ENCODE measurements at regions not wholly inside any gene's neighbourhood (a gene's known extent, or its start where the extent isn't known, plus 50 kb on each side); places are given as distances from the start of the nearest gene placed in this dataset.

- H3K4me1 ChIP-seq (ENCODE audit: insufficient read depth, low read length, severe bottlenecking) = no peaks in the 10 kb centered on the region
- no peaks in the 10 kb centered on the region for H3K9me2 ChIP-seq (ENCODE audit: low read depth, low read length)
- no peaks in the 10 kb centered on the region for H3F3A ChIP-seq (ENCODE audit: insufficient read depth, low read length)
- H3K9ac ChIP-seq (ENCODE audit: low read length) = no peak overlapping the region
- no peaks in the 10 kb centered on the region for H3K36me3 ChIP-seq (ENCODE audit: insufficient read depth, low read length)
- no peaks in the 10 kb centered on the region for H3K27me3 ChIP-seq (ENCODE audit: insufficient read depth, low read length)
- no peak overlapping the region for H2AFZ ChIP-seq (ENCODE audit: low read length)
- no peak overlapping the region for H3K4me3 ChIP-seq (ENCODE audit: low read depth, low read length, poor library complexity, severe bottlenecking)
- no peaks in the 10 kb centered on the region for H3K79me2 ChIP-seq (ENCODE audit: insufficient read depth, low read length)
- no peak overlapping the region for H3K4me2 ChIP-seq (ENCODE audit: low read length)
- no peak overlapping the region for H3K27ac ChIP-seq (ENCODE audit: low read depth, low read length, poor library complexity, severe bottlenecking)
- no peaks in the 10 kb centered on the region for H3K9me3 ChIP-seq (ENCODE audit: low read length)
- no peaks in the 10 kb centered on the region for H4K20me1 ChIP-seq (ENCODE audit: insufficient read depth, low read length)
- TF ChIP-seq EZH2 (IDR thresholded peaks at IDR 0.05; ENCODE audit: borderline replicate concordance, low read length) (no peak), CTCF (IDR thresholded peaks at IDR 0.05; ENCODE audit: low read length) (no peak)
These were observed 341.9 kb upstream of the B3GAT1 start for GRCh38 chr11:134753771-134754520.

- Histone ChIP-seq H3K27me3 (ENCODE audit: insufficient read depth, low read length) (no peaks in the 10 kb centered on the region), H3K79me2 (ENCODE audit: insufficient read depth, low read length) (no peaks in the 10 kb centered on the region), H3K9ac (ENCODE audit: low read length) (no peak overlapping the region), H3F3A (ENCODE audit: insufficient read depth, low read length) (no peaks in the 10 kb centered on the region), H2AFZ (ENCODE audit: low read length) (no peak overlapping the region), H3K4me1 (ENCODE audit: insufficient read depth, low read length, severe bottlenecking) (no peaks in the 10 kb centered on the region), H3K9me2 (ENCODE audit: low read depth, low read length) (no peaks in the 10 kb centered on the region), H4K20me1 (ENCODE audit: insufficient read depth, low read length) (no peaks in the 10 kb centered on the region), H3K4me2 (ENCODE audit: low read length) (no peak overlapping the region), H3K27ac (ENCODE audit: low read depth, low read length, poor library complexity, severe bottlenecking) (no peak overlapping the region), H3K4me3 (ENCODE audit: low read depth, low read length, poor library complexity, severe bottlenecking) (no peak overlapping the region), H3K36me3 (ENCODE audit: insufficient read depth, low read length) (no peaks in the 10 kb centered on the region), H3K9me3 (ENCODE audit: low read length) (no peaks in the 10 kb centered on the region)
- TF ChIP-seq EZH2 (IDR thresholded peaks at IDR 0.05; ENCODE audit: borderline replicate concordance, low read length) (no peak), CTCF (IDR thresholded peaks at IDR 0.05; ENCODE audit: low read length) (no peak)
These were observed 341.1 kb upstream of the B3GAT1 start for GRCh38 chr11:134752964-134753770.

GRCh38 chr11:134752526-134752925 lies 340.5 kb upstream of the B3GAT1 start:
- Histone ChIP-seq H3K4me3 (ENCODE audit: low read depth, low read length, poor library complexity, severe bottlenecking) (no peak overlapping the region), H3K27me3 (ENCODE audit: insufficient read depth, low read length) (no peaks in the 10 kb centered on the region), H3K36me3 (ENCODE audit: insufficient read depth, low read length) (no peaks in the 10 kb centered on the region), H3K27ac (ENCODE audit: low read depth, low read length, poor library complexity, severe bottlenecking) (no peak overlapping the region), H4K20me1 (ENCODE audit: insufficient read depth, low read length) (no peaks in the 10 kb centered on the region), H3K4me2 (ENCODE audit: low read length) (no peak overlapping the region), H3K79me2 (ENCODE audit: insufficient read depth, low read length) (no peaks in the 10 kb centered on the region), H2AFZ (ENCODE audit: low read length) (no peak overlapping the region), H3K9ac (ENCODE audit: low read length) (no peak overlapping the region), H3K9me2 (ENCODE audit: low read depth, low read length) (no peaks in the 10 kb centered on the region), H3K9me3 (ENCODE audit: low read length) (no peaks in the 10 kb centered on the region), H3K4me1 (ENCODE audit: insufficient read depth, low read length, severe bottlenecking) (no peaks in the 10 kb centered on the region), H3F3A (ENCODE audit: insufficient read depth, low read length) (no peaks in the 10 kb centered on the region)
- TF ChIP-seq EZH2 (IDR thresholded peaks at IDR 0.05; ENCODE audit: borderline replicate concordance, low read length) = no peak
- no peak for TF ChIP-seq CTCF (IDR thresholded peaks at IDR 0.05; ENCODE audit: low read length)

All from OCI-LY1 (cell line).